ENCODE measurements at regions not wholly inside any gene's neighbourhood (a gene's known extent, or its start where the extent isn't known, plus 50 kb on each side); places are given as distances from the start of the nearest gene placed in this dataset.

- TF ChIP-seq, protein P1, sequence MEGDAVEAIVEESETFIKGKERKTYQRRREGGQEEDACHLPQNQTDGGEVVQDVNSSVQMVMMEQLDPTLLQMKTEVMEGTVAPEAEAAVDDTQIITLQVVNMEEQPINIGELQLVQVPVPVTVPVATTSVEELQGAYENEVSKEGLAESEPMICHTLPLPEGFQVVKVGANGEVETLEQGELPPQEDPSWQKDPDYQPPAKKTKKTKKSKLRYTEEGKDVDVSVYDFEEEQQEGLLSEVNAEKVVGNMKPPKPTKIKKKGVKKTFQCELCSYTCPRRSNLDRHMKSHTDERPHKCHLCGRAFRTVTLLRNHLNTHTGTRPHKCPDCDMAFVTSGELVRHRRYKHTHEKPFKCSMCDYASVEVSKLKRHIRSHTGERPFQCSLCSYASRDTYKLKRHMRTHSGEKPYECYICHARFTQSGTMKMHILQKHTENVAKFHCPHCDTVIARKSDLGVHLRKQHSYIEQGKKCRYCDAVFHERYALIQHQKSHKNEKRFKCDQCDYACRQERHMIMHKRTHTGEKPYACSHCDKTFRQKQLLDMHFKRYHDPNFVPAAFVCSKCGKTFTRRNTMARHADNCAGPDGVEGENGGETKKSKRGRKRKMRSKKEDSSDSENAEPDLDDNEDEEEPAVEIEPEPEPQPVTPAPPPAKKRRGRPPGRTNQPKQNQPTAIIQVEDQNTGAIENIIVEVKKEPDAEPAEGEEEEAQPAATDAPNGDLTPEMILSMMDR (IDR thresholded peaks at IDR 0.05; ENCODE audit: low read length, missing control alignments): no peak
- no peak for DNase-seq (ENCODE audit: low read depth)
- no peak overlapping the region for H3K4me3 ChIP-seq (replicated peaks; ENCODE audit: low read depth, low read length)
These were observed 101.5 kb upstream of the ZNF644 start for GRCh38 chr1:91123319-91123718.

DNA sequence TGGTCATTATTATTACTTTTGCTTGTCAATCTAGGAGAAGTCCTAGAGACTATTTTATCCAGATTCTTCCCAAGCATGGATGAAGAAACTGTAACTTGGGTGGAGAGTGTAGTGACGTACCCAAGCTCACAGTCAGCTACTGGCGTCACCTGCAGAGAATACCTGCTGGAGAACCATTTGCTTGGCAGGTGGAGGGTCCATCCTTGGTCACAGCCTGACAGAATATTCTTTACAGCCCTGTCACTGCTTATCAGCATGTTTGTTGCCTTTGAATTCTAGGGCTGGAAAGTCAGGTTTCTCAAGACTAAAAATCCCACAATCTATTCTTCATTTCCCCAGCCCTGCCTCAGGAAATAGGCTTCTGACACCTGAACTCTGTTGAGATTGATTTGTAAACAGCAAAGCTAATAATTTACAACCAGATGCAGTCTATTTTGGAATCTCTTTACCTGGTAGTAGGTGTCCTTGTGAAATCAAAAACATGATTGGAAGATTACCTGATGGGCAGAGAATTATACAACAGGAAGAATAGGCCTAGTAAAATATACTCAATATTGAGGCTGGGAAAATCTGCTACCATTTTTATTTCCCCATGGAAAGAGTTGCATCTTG lies 100.4 kb upstream of the ZNF644 start:
- no peak for DNase-seq (ENCODE audit: low read depth)
- TF ChIP-seq, protein P1 (IDR thresholded peaks at IDR 0.05; ENCODE audit: low read length, missing control alignments): no peak
- H3K4me3 ChIP-seq (replicated peaks; ENCODE audit: low read depth, low read length): no peak overlapping the region

- TF ChIP-seq, protein P1 (IDR thresholded peaks at IDR 0.05; ENCODE audit: low read length, missing control alignments): no peak
- DNase-seq (ENCODE audit: low read depth): no peak
- H3K4me3 ChIP-seq (replicated peaks; ENCODE audit: low read depth, low read length): no peak overlapping the region
These were observed 99.5 kb upstream of the ZNF644 start for GRCh38 chr1:91121366-91121765.

DNA sequence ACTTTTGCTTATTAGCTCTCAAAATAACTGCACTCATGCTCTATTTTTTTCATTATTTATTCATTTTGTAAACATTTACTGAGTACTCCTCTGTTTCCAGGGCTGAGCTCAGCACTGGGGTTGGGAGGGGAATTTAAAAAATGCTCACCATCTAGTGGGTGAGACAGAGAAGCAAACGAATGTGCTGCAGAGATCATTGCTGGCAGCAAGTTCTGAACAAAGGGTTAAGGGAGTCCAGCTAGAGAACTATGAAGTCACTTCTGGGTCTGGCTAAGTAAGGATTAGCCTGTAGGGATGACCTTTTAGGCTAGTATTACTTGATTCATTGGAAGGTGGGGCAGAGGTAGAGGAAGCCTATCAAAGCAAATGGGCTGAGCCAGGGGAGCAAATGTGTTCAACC lies 99.1 kb upstream of the ZNF644 start:
- DNase-seq (ENCODE audit: low read depth): no peak
- TF ChIP-seq, protein P1 (IDR thresholded peaks at IDR 0.05; ENCODE audit: low read length, missing control alignments): no peak
- H3K4me3 ChIP-seq (replicated peaks; ENCODE audit: low read depth, low read length): no peak overlapping the region

DNA sequence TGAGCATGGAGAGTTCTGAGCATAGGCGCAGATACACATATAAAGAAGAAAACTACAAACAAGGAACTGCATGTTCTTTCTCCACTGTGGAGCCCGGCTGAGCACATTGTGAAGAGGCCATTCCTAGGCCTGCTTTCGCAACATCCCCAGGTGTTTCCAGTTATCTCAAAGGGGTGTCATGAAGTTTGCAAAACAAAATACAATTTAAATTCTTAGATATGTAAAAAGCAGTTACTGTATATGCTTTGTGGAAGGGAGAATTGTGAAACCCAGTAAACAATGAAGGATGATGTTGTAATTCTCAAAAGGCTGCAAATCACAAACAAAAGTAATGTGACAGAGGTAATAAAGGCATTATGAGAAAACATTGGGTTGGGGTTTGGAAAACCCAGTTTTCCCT lies 98.6 kb upstream of the ZNF644 start:
- peak; percentile 1 for DNase-seq (ENCODE audit: low read depth)
- H3K4me3 ChIP-seq (replicated peaks; ENCODE audit: low read depth, low read length): no peak overlapping the region
- TF ChIP-seq, protein P1 (IDR thresholded peaks at IDR 0.05; ENCODE audit: low read length, missing control alignments): no peak

DNA sequence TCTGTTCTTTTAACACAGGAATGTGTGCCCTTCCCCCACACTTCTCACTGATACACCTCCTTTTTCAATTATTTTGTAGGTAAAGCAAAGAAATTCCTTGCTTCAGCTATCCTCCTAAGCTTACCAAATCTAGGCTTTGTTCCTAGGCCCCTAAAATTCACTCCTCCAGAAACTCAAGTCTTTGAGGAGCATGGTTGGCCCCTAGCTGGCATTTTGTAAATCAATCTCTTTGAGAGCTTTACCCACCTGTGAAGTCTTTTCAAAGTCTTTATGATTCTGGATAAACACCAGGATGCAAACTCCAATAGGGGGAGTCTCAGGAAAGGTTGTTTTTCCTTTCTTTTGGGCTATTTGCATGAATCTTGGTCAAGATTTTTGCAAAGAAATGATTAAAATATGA lies 82.9 kb upstream of the ZNF644 start:
- H3K4me3 ChIP-seq (replicated peaks; ENCODE audit: low read depth, low read length): no peak overlapping the region
- TF ChIP-seq, protein P1 (IDR thresholded peaks at IDR 0.05; ENCODE audit: low read length, missing control alignments): no peak
- no peak for DNase-seq (ENCODE audit: low read depth)

DNA sequence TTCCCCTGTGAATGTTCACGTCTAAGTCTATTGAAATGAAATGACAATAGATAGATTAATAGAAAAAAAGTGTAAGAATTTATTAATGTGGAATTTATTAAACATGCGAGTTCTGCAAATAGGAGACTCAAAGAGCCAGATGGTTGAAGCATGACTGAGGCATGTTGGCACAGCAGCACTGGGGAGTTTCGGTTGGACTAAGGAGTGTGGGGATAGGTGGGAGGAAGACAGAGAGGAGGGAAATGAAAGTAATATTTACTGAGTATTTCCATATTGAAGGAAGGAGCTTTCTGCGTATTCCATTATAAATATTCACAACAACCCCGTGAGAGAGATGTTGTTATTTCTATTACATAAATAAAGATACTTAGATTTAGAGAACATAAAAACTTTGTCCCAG lies 79.5 kb upstream of the ZNF644 start:
- no peak for DNase-seq (ENCODE audit: low read depth)
- H3K4me3 ChIP-seq (replicated peaks; ENCODE audit: low read depth, low read length): no peak overlapping the region
- TF ChIP-seq, protein P1 (IDR thresholded peaks at IDR 0.05; ENCODE audit: low read length, missing control alignments): no peak

Data from fibroblast of pulmonary artery (primary cell).